Astrocyte (in vitro differentiated cells and primary cell): ENCODE measurements at regions not wholly inside any gene's neighbourhood (a gene's known extent, or its start where the extent isn't known, plus 50 kb on each side); places are given as distances from the start of the nearest gene placed in this dataset.

ENCODE experiments used
- EZH2 ChIP-seq: IDR thresholded peaks from 2 replicates; pipeline ENCODE4 v1.6.1; 2012; ENCODE audit warnings: mild to moderate bottlenecking, low read length, inconsistent platforms; ENCODE audit not compliant: insufficient read depth
- TF ChIP-seq, protein P1 (sequence below): IDR thresholded peaks from 2 replicates; pipeline ENCODE4 v1.5.1; 2011; ENCODE audit warnings: low read depth, mild to moderate bottlenecking, inconsistent platforms, low read length, moderate library complexity; ENCODE audit not compliant: insufficient read depth

DNA sequence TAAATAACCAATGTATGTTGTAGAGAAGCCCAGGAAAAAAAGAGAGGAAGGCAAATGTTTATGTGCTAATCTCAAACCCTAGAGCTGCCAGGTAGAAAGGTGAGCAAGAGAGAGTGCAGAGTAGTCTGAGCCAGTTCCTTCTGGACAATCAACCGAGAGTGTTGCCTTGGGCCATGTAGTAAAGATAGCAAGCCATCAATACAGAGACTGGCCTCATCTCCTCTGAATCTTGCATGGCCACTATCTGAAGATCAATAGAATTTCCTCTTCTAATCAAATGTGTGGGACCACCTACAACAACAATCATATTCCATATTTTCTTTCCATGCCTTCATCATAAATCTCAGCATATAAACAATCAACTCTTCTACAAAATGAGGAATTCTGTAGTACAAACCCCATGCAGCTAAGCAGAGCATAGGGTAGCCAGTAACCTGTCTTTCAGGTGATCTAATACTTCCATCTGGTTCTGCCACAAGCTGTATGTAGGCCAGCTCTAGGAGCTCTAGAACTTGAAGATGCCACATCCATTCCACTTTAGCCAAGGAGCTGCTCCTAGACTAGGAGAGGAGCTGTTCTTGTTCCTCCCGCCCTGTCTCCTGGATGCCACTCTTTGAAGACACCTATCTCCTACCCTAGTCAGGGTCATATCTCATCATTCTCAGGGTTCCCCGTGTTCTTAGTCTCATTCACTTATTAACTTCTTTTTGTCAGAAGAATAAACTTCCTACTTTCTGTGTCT, 75.8 kb upstream of the SLC38A4 start:
- TF ChIP-seq, protein P1, sequence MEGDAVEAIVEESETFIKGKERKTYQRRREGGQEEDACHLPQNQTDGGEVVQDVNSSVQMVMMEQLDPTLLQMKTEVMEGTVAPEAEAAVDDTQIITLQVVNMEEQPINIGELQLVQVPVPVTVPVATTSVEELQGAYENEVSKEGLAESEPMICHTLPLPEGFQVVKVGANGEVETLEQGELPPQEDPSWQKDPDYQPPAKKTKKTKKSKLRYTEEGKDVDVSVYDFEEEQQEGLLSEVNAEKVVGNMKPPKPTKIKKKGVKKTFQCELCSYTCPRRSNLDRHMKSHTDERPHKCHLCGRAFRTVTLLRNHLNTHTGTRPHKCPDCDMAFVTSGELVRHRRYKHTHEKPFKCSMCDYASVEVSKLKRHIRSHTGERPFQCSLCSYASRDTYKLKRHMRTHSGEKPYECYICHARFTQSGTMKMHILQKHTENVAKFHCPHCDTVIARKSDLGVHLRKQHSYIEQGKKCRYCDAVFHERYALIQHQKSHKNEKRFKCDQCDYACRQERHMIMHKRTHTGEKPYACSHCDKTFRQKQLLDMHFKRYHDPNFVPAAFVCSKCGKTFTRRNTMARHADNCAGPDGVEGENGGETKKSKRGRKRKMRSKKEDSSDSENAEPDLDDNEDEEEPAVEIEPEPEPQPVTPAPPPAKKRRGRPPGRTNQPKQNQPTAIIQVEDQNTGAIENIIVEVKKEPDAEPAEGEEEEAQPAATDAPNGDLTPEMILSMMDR: no peak
- no peak for TF ChIP-seq EZH2
